ENCODE measurements at regions not wholly inside any gene's neighbourhood (a gene's known extent, or its start where the extent isn't known, plus 50 kb on each side); places are given as distances from the start of the nearest gene placed in this dataset.

GRCh38 chr17:22268912-22269220 lies 576.5 kb downstream of the KCNJ18 start:
- TF ChIP-seq CTCF (IDR thresholded peaks at IDR 0.05), result no peak
- TF ChIP-seq POLR2A (IDR thresholded peaks at IDR 0.05), result no peak

Measured in adrenal gland (tissue), 5 donors.